Gastrocnemius medialis (tissue), 4 donors: ENCODE measurements at regions not wholly inside any gene's neighbourhood (a gene's known extent, or its start where the extent isn't known, plus 50 kb on each side); places are given as distances from the start of the nearest gene placed in this dataset.

Experiments
- CTCF ChIP-seq, 5 experiments: fragments of 450-650 bp in 3 of 5; fragments of 200-600 bp in 2 of 5; sonication (generic) in 2 of 5; IDR thresholded peaks in 4 of 5; conservative IDR thresholded peaks in 1 of 5; 1 replicate in 4 of 5; 2 replicates in 1 of 5; pipeline ENCODE4 v1.5.1; 2016 to 2019; ENCODE audit warnings: antibody characterized with exemption in 5 of 5, mild to moderate bottlenecking in 3 of 5, moderate library complexity in 3 of 5
- POLR2A ChIP-seq, 2 donors: fragments of 450-650 bp; IDR thresholded peaks; one replicate each; pipeline ENCODE4 v1.6.1; 2017; ENCODE audit warnings: antibody characterized with exemption in 2 of 2, mild to moderate bottlenecking in 2 of 2, moderate library complexity in 2 of 2

- TF ChIP-seq CTCF (IDR thresholded peaks at IDR 0.05 in 4 of 5, conservative IDR thresholded peaks at IDR 0.05 in 1 of 5), result no peak
- TF ChIP-seq POLR2A (IDR thresholded peaks at IDR 0.05), result no peak
Measured at GRCh38 chr5:121138495-121138907, 674.4 kb downstream of the PRR16 start.
